GM12892 (cell line): ENCODE measurements at regions not wholly inside any gene's neighbourhood (a gene's known extent, or its start where the extent isn't known, plus 50 kb on each side); places are given as distances from the start of the nearest gene placed in this dataset.

Source experiments
- POLR2A ChIP-seq: IDR thresholded peaks from 2 replicates; pipeline ENCODE4 v1.6.1; 2011; ENCODE audit warnings: low read depth, low read length, control low read depth
- POLR2AphosphoS5 ChIP-seq: IDR thresholded peaks from 2 replicates; pipeline ENCODE4 v1.6.1; 2011; ENCODE audit warnings: low read depth, low read length, control low read depth
- TAF1 ChIP-seq: IDR thresholded peaks from 2 replicates; pipeline ENCODE4 v1.6.1; 2011; ENCODE audit warnings: low read depth, mild to moderate bottlenecking, control low read depth, low read length, borderline replicate concordance

GRCh38 chr10:88207121-88207546 lies 343.7 kb downstream of the PTEN start:
- TF ChIP-seq POLR2A, result no peak
- no peak for TF ChIP-seq POLR2AphosphoS5
- no peak for TF ChIP-seq TAF1
